H1 (cell line): ENCODE measurements at regions not wholly inside any gene's neighbourhood (a gene's known extent, or its start where the extent isn't known, plus 50 kb on each side); places are given as distances from the start of the nearest gene placed in this dataset.

Experiments
- CTCF ChIA-PET: fragments of 300-600 bp; sonication (Branson Sonifier 250); formaldehyde crosslinking; loops from one replicate; lab custom pipeline; 2021; ENCODE audit not compliant: partially characterized antibody; lab: Charles Lee
- POLR2A ChIA-PET: fragments of 300-600 bp; sonication (Branson Sonifier 250); formaldehyde crosslinking; loops from one replicate; lab custom pipeline; 2021; ENCODE audit warnings: inconsistent platforms; ENCODE audit not compliant: partially characterized antibody; lab: Charles Lee
- DNase-seq, 2 experiments: peaks; one replicate each; pipeline versions ENCODE4 v3.0.0 to v3.0.0-alpha.2; 2010 to 2022; ENCODE audit warnings: low spot score in 2 of 2, low read depth in 1 of 2, mixed read lengths in 1 of 2
- FAIRE-seq: peaks from 2 replicates; lab custom pipeline; 2011; peaks lifted over from hg19 to GRCh38; lab: Jason Lieb, UNC
- H2AFZ ChIP-seq: 2 replicates; pipeline ENCODE4 v1.8.1; 2012; ENCODE audit warnings: low read length, inconsistent platforms
- H2AK5ac ChIP-seq: 2 replicates; pipeline ENCODE4 v1.6.1; 2013; ENCODE audit warnings: low read depth, low read length
- H2BK120ac ChIP-seq: replicated peaks from 2 replicates; pipeline ENCODE3; 2013; ENCODE audit warnings: low read depth, low read length, inconsistent platforms
- H2BK12ac ChIP-seq: 2 replicates; pipeline ENCODE4 v1.6.1; 2013; ENCODE audit warnings: low read depth, low read length
- H2BK15ac ChIP-seq: 2 replicates; pipeline ENCODE4 v1.6.1; 2013; ENCODE audit warnings: low read length
- H2BK20ac ChIP-seq: 2 replicates; pipeline ENCODE4 v1.6.1; 2013; ENCODE audit warnings: low read length
- H2BK5ac ChIP-seq: 2 replicates; pipeline ENCODE4 v1.6.1; 2013; ENCODE audit warnings: low read depth, low read length
- H3K14ac ChIP-seq: 2 replicates; pipeline ENCODE4 v1.6.1; 2013; ENCODE audit warnings: inconsistent platforms; ENCODE audit not compliant: insufficient read length
- H3K18ac ChIP-seq: 2 replicates; pipeline ENCODE4 v1.6.1; 2013; ENCODE audit warnings: low read length; ENCODE audit errors: extremely low read depth
- H3K23ac ChIP-seq: 2 replicates; pipeline ENCODE4 v1.6.1; 2013; ENCODE audit warnings: inconsistent platforms; ENCODE audit not compliant: insufficient read length
- H3K23me2 ChIP-seq: 2 replicates; pipeline ENCODE4 v1.6.1; 2013; ENCODE audit warnings: low read depth, low read length
- H3K27ac ChIP-seq: 2 replicates; pipeline ENCODE4 v1.6.1; 2011; ENCODE audit warnings: low read depth, low read length, inconsistent platforms
- H3K27me3 ChIP-seq, 4 experiments: replicated peaks in 1 of 4; 1 replicate in 1 of 4; 2 replicates in 3 of 4; pipeline versions ENCODE4 v1.6.1 to v1.8.1; 2011 to 2013; ENCODE audit warnings: low read length in 3 of 4, mild to moderate bottlenecking in 3 of 4, inconsistent platforms in 2 of 4, mixed read lengths in 2 of 4, moderate library complexity in 1 of 4; ENCODE audit not compliant: control insufficient read depth in 3 of 4, insufficient read depth in 3 of 4; ENCODE audit errors: extremely low read depth in 1 of 4
- H3K36me3 ChIP-seq, 4 experiments: 2 replicates each; pipeline versions ENCODE4 v1.6.1 to v1.8.1; 2011 to 2013; ENCODE audit warnings: mild to moderate bottlenecking in 4 of 4, low read length in 3 of 4, moderate library complexity in 2 of 4, control low read depth in 1 of 4, inconsistent platforms in 1 of 4; ENCODE audit not compliant: insufficient read depth in 4 of 4, control insufficient read depth in 2 of 4
- H3K4ac ChIP-seq: replicated peaks from 2 replicates; pipeline ENCODE3; 2013; ENCODE audit warnings: low read length, low read depth, mixed read lengths, inconsistent platforms; ENCODE audit not compliant: insufficient read length
- H3K4me1 ChIP-seq, 4 experiments: replicated peaks in 1 of 4; 1 replicate in 1 of 4; 2 replicates in 3 of 4; pipeline versions ENCODE4 v1.6.1 to v1.8.1; 2011 to 2013; ENCODE audit warnings: low read length in 3 of 4, inconsistent platforms in 2 of 4, mixed read lengths in 1 of 4; ENCODE audit not compliant: insufficient read depth in 4 of 4, control insufficient read depth in 3 of 4
- H3K4me2 ChIP-seq, 2 experiments: 2 replicates each; pipeline versions ENCODE4 v1.6.1 to v1.8.1; 2011 to 2013; ENCODE audit warnings: low read depth in 2 of 2, low read length in 2 of 2, control low read depth in 1 of 2, inconsistent platforms in 1 of 2, mild to moderate bottlenecking in 1 of 2; ENCODE audit not compliant: insufficient read depth in 1 of 2
- H3K4me3 ChIP-seq, 4 experiments: fragments of 200-600, 300-600 bp in 1 of 4; sonication (generic), shearing (Covaris generic), sonication (Bioruptor Twin) in 1 of 4; 2 replicates each; pipeline versions ENCODE4 v1.5.1 to v1.8.1; 2011 to 2016; ENCODE audit warnings: low read length in 4 of 4, low read depth in 3 of 4, control low read depth in 2 of 4, inconsistent platforms in 2 of 4, mild to moderate bottlenecking in 2 of 4, mixed read lengths in 1 of 4, moderate library complexity in 1 of 4; ENCODE audit not compliant: insufficient read depth in 2 of 4; ENCODE audit errors: extremely low read depth in 1 of 4
- H3K56ac ChIP-seq: replicated peaks from 2 replicates; pipeline ENCODE3; 2013; ENCODE audit warnings: low read depth, mild to moderate bottlenecking, mixed read lengths, low read length, inconsistent platforms; ENCODE audit not compliant: insufficient read length
- H3K79me1 ChIP-seq: 2 replicates; pipeline ENCODE4 v1.6.1; 2013; ENCODE audit warnings: low read depth, low read length, control low read depth
- H3K79me2 ChIP-seq, 2 experiments: 2 replicates each; pipeline versions ENCODE4 v1.6.1 to v1.8.1; 2012 to 2013; ENCODE audit warnings: low read length in 2 of 2, mild to moderate bottlenecking in 2 of 2, inconsistent platforms in 1 of 2; ENCODE audit not compliant: insufficient read depth in 2 of 2, control insufficient read depth in 1 of 2
- H3K9ac ChIP-seq, 4 experiments: replicated peaks in 1 of 4; 1 replicate in 1 of 4; 2 replicates in 3 of 4; pipeline versions ENCODE4 v1.6.1 to v1.8.1; 2011 to 2013; ENCODE audit warnings: low read depth in 3 of 4, low read length in 3 of 4, control low read depth in 2 of 4, mild to moderate bottlenecking in 2 of 4, moderate library complexity in 2 of 4, inconsistent platforms in 1 of 4; ENCODE audit errors: extremely low read depth in 1 of 4
- H3K9me3 ChIP-seq, 2 experiments: 2 replicates each; pipeline versions ENCODE4 v1.6.1 to v1.8.1; 2012 to 2013; ENCODE audit warnings: mild to moderate bottlenecking in 2 of 2, moderate library complexity in 2 of 2, control low read depth in 1 of 2, inconsistent platforms in 1 of 2, low read depth in 1 of 2, low read length in 1 of 2, mixed read lengths in 1 of 2; ENCODE audit not compliant: insufficient read depth in 2 of 2
- H4K20me1 ChIP-seq, 2 experiments: replicated peaks in 1 of 2; 2 replicates each; pipeline versions ENCODE3 to v1.8.1; 2011 to 2013; ENCODE audit warnings: inconsistent platforms in 2 of 2, low read length in 2 of 2, mild to moderate bottlenecking in 1 of 2; ENCODE audit not compliant: insufficient read depth in 2 of 2, control insufficient read depth in 1 of 2
- H4K5ac ChIP-seq: 2 replicates; pipeline ENCODE4 v1.6.1; 2013; ENCODE audit warnings: low read length, low read depth, mixed read lengths, inconsistent platforms; ENCODE audit not compliant: insufficient read length
- H4K8ac ChIP-seq: 2 replicates; pipeline ENCODE4 v1.8.0; 2013; ENCODE audit warnings: mild to moderate bottlenecking, moderate library complexity, low read length, inconsistent platforms; ENCODE audit not compliant: insufficient read depth; ENCODE audit errors: extremely low read depth
- H4K91ac ChIP-seq: replicated peaks from 2 replicates; pipeline ENCODE3; 2013; ENCODE audit warnings: low read length, mixed read lengths, inconsistent platforms; ENCODE audit not compliant: insufficient read length
- SUZ12 ChIP-seq: fragments of 200-600 bp; sonication (generic); IDR thresholded peaks from 2 replicates; pipeline ENCODE4 v1.6.1; 2012; ENCODE audit warnings: mild to moderate bottlenecking, inconsistent platforms, low read length, moderate library complexity, mixed read lengths

DNA sequence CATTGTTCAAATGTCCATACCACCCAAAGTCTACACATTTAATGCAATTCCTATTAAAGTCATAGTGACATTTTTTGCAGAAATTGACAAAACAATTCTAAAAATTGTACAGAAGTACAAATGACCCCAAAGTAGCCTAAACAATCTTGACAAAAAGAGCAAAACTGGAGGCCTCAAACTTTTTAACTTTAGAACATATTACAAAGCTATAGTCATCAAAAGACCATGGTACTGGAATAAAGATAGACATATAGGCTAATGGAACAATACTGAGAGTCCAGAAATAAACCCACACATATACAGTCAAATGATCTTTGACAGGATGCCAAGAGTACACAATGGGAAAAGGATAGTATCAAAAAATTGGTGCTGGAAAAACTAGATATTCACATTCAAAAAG, 213.2 kb upstream of the SAMSN1 start:
- no peak overlapping the region for H3K4ac ChIP-seq
- H3K56ac ChIP-seq = no peak overlapping the region
- no peaks in the 10 kb centered on the region for H3K4me1 ChIP-seq

More for the DNA sequence above, 213.2 kb upstream of the SAMSN1 start:
- no peak overlapping the region for H3K4me3 ChIP-seq
- no peak for TF ChIP-seq SUZ12
- H3K23ac ChIP-seq = no peak overlapping the region
- no peak overlapping the region for H2BK15ac ChIP-seq
- no peaks in the 10 kb centered on the region for H3K36me3 ChIP-seq
- H4K91ac ChIP-seq = no peak overlapping the region
- POLR2A ChIA-PET = no interaction called here
- no peak overlapping the region for H2AK5ac ChIP-seq
- H2AFZ ChIP-seq = no peak overlapping the region
- DNase-seq = no peak
- H2BK20ac ChIP-seq = no peak overlapping the region
- no peak overlapping the region for H3K4me2 ChIP-seq
- no peak overlapping the region for H3K9ac ChIP-seq
- no peak overlapping the region for H2BK12ac ChIP-seq
- H3K23me2 ChIP-seq = no peaks in the 10 kb centered on the region
- H3K9me3 ChIP-seq = no peaks in the 10 kb centered on the region
- H3K79me2 ChIP-seq = no peaks in the 10 kb centered on the region
- no peak overlapping the region for H3K14ac ChIP-seq
- no peak overlapping the region for H4K8ac ChIP-seq
- CTCF ChIA-PET = no interaction called here
- no peak for FAIRE-seq
- no peak overlapping the region for H2BK120ac ChIP-seq
- no peak overlapping the region for H4K5ac ChIP-seq
- H4K20me1 ChIP-seq = no peaks in the 10 kb centered on the region
- no peak overlapping the region for H3K27ac ChIP-seq
- H3K79me1 ChIP-seq = no peaks in the 10 kb centered on the region
- no peaks in the 10 kb centered on the region for H3K27me3 ChIP-seq
- no peak overlapping the region for H2BK5ac ChIP-seq
- H3K18ac ChIP-seq = no peak overlapping the region
